NCI-H2196 (cell line): ENCODE measurements at regions not wholly inside any gene's neighbourhood (a gene's known extent, or its start where the extent isn't known, plus 50 kb on each side); places are given as distances from the start of the nearest gene placed in this dataset.
A peak's percentile ranks its signal among the peaks of the same experiment; 100 is the strongest.

Experiments used
- DNase-seq: peaks from one replicate; lab custom pipeline; 2025; ENCODE audit not compliant: unreplicated experiment; lab: John Stamatoyannopoulos, UW

DNA sequence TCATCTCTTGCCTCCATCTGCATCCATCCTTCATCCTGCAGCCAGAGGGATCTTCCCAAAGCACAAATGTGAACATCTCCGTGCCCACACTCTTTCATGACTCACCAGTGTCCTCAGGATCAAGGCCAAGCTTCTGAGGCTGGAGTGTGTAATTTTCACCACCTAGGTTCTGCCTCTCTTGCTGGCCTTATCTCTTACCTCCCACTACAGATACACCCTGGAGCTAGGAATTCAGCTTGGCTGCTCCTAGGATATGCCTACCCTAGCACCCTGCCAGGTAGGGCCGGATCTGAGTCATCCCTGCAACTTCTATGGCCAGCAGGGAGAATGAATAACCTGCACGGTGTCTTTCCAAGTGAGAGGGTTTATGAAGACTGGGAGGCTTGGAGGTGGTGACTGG, 208.7 kb upstream of the CSF3R start:
- DNase-seq = peak; percentile 10

DNA sequence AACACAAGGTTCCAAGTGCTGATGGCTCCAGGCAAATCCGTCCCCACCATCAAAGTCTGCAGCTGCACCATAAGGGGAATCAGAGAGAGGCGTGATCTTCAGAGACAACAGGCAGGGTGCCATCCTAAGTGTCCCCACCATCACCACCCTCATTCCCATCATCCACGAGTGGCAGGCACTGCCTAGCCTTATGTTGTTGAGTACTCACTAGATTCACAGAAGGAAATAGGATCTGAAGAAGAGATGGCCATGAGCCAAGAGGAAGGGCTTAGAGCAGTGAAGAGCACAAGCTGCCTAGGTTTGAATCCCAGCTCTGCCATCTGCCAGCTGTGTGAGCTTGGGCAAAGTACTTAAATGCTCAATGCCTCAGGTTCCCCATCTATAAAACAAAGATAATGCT, 207.3 kb upstream of the CSF3R start:
- peak; percentile 13 for DNase-seq

DNA sequence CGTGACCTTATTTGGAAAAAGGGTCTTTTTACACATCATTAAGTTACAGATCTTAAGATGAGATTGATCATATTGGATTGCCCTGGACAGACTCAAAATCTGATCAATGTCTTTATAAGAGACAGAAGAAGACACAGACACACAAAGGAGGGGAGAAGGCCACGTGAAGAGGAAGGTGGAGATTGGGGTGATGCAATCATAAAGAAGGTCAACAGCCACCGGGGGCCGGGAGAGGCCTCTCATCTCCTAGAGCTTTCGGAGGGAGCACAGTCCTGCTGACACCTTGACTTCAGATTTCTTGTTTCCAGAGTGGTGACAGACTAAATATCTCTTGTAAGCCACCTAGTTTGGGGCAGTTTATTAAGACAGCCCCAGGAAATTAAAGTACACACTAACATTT, 204.6 kb upstream of the CSF3R start:
- DNase-seq = no peak

DNA sequence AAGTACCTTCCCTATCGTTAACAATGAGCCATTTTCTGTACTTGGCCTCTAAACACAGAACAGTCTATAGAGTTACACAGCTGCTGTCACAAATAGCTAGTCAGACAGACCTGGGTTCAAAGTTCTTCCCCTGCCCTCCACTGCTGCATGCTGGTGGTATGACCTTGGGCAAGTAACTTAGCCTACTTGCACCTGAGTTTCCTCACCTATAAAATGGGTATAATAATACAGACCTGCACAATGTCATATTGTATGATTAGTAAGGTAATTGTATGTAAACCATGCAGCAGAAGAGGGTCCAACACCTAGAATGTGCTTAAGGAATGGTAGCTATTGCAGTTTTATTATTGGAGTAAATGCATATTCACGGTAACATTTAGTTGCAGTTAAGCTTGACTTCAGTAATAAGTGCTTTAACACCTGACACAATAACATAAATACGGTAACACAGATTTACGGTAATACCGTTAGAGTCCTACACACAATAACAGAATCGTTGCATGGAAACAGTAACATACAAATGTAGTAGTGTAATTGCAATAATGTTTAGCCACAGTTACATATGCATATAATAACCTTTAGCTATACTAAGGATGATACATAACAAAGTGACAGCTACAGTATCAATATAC, 193.3 kb upstream of the CSF3R start:
- no peak for DNase-seq

DNA sequence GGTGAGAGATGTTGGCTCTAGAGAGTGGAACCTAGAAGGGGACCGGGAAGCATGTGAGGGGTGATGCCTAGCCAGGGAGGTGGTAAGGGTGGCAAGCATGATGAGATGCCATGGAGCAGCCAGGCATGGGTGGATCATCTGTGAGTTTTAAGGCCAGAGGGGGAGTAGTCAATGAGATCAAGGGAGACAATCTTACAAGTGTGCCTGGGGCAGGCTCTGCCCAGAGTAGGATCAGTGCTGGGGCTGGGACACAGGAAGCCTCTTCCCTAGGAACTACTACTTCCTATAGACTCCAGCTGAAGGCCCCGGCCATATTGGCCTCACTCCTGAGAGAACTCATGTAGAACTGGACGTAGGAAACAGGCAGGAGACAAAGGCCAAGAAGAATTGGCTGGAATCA, 192.4 kb upstream of the CSF3R start:
- no peak for DNase-seq

DNA sequence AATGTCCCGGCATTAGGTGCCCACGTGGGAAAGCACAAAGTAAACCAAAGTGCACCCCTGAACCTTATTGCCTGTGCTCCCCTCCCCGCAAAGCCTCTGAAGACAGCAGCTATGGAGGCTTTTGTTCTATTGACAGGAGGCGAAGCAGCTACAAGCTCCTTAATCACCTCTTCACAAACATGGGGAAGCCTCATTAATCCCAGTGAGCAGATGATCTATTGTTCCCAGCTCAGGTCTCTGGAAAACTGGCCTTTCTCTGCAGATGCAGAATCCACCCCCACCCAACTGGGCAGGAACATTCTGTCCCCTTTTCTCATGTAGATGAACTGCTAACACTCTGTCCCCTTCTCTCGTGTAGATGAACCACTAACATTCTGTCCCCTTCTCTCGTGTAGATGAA, 190.5 kb upstream of the CSF3R start:
- no peak for DNase-seq

DNA sequence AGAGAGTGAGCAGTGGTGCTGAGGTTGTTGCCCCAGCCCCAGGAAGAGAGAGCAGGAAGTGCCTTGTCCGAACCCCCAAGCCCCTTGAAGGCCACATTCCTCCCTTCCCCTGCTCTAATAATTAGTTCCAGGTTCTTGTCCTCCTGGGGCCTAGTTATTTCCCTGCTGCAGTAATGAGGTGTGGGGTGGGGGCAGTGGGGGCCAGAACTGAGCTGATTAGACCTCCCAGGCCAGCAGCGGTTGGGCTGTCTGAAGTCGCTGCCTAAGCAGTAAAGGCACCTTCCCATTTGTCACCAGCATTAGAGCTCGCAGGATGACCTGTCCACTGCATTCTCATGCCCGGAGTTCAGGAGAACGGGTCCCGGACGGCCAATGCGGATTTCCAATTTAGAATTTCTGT, 186.5 kb upstream of the CSF3R start:
- no peak for DNase-seq

DNA sequence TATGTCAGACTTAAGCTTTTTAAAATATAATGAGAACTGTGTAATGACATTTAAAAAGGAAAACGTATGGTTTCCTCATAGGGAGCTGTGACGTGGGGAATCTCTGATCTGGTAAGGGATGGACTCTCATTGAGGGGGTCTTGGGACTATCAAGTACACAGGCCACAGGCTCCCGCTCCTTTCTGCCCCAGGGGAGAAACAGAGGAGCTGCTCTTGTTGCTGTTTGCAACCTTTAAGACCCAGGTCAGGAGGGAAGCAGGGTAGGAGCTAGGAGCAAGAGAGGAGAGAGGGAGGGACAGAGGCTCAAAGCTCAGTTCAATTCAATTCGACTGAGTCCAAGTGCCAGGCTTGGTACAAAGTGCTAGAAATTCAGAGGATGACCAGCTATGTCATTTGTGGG, 185.1 kb upstream of the CSF3R start:
- no peak for DNase-seq

DNA sequence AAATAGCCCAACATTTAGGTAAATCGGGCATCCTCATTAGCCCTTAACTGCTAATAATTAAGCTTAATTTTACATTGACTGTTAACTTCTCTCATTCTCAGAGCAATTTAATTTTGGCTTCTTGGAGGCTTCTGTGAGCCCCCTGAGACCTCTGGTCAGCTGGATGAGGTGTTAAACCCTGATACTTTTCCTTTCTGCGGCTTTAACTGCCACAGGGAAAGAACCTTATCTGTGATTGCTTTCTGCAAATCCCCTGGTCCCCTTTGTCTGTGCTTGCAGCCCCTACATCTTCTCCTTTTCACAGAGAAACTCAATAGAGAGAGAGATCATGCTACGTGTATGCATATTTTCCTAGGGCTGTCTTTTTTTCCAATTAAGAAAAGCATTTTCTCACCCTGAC, 184.5 kb upstream of the CSF3R start:
- no peak for DNase-seq

DNA sequence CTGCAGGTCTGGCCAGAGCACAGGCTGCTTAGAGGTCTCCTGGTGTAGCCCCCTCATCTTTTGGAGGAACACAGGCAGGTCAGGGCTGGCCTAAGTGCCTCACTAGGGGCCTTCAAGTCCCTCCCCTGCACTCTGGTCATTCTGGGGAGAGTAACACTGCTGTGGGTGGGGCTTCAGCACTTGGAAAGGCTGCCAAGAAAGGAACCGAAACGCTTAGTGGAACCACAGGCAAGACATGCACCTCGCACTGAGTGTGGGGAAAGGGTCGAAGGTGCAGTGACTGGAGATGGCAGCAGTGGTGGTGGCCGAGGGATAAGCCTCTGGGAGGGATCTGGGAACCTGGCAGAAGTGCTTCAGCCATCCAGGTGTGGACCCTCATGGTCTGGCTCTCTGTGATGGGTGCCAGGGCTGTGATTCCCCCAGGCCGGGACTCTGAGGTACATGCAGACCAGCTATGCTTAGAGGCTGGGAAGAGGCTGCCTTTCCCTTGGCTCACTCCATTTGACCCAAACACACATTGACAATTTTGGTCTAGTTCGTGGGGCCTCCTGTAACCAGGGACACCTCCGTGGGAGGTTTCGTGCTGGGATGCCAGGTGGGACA, 182.9 kb upstream of the CSF3R start:
- no peak for DNase-seq

DNA sequence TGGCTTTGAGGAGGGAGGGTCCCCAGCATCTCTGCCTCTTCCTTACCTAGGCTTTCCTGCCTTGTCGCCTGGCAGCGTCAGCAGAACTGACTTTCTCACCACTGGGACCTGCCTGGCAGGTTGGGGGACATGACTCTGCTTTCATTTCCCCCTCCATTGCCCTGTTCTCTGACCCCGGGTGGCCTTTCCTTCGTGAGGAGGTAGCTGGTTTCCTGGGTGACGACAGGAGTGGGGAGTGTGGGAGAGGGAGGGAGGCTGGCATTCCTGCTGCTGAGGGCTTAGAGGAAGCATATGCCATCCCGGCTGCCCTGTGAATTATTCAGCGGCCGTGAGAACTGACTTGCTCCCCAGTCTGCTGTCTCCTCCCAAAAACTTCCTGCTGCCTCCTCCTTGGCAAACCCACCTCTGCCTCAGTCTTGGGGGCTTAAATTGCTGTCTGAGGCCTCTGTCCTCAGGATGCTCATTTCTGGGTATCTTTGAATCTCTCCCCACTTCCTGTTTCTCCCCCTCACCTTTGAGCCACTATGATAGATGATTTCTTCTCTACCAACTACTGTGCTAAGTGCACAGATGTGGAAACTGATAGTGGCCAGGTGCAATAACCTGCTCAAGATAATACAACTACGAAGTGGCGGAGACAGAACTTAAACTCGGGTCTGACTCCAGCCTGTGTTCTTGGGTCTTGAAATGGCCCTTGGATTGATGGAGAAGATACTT, 182.0 kb upstream of the CSF3R start:
- DNase-seq = no peak

DNA sequence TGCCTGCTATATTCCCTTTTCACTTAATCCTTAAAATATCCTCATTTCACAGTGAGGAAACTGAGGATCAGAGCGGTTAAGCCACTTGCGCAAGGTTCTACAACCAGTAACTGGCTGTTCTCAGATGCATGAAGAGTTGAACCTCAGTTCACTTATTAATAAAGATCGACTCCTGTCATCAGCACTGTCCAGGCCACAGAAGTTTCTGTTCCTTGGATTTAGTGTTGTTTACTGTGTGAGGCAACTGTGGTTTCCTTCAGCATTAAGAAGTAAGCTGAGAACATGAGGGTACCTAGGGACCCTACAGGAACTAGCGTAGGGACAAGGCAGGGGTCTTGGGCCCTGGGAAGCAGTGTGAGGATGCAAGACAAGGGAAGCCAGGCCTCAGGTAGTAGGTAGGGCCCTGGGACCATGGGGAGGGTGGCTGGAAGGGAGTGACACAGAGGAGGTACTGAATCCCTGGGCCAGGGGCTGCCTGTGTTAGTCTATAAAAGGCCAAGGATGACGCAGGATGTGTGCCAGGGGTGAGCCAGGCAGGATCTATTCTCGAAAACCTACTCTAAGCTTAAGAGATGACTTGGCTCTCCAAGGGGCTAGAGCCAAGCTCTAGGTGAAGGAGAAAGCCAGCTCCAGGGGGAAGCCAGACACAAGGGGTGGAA, 181.2 kb upstream of the CSF3R start:
- no peak for DNase-seq

DNA sequence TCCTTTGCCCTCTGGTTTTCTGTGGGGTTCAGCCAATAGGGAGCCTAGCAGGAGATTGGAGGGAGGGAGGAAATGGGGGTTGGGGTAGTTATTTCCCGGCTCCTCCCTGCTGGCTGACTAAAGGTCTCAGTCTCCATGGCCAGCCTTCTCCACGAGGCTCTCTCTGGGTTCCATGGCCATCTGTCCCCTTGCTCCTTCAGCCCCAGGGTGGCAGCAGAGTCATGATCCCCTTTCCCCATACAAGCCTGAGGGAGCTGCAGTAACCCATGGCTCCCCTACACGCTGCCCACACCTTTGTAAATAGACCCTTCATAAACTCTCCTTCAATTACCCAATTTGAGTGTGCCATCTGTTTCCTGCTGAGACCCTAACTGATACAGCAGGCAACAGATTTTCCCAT, 176.1 kb upstream of the CSF3R start:
- no peak for DNase-seq

DNA sequence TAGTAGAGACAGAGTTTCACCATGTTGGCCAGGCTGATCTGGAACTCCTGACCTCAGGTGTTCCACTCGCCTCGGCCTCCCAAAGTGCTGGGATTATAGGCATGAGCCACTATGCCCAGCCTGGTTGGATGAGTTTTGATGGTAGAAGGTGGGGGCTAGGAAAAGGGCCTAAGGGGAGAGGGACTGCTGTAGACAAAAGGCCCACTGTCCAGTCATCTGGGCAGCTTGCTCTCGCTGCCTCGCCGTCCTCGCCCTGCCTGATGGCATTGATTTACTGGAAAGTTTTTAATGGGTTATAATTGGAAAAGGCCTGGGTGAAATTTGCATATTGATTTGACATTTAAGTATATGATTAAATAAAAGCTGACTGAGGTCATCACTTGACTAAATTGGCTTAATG, 175.1 kb upstream of the CSF3R start:
- DNase-seq = no peak

DNA sequence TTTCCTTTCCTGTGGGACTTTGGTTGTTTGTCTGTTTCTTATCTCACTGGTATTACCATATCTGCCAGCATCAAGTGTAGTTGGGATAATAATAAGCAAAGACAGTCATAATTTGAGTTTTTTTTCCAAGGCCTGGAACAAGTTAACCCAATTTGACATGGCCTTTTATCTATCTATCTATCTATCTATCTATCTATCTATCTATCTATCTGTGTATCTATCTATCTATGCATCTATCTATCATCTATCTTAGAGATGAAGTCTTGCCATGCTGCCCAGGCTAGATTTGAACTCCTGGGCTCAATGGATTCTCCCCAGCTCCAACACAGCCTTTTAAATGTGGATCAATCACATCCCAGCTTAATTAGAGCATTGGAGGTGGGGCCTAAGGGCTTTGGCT, 174.1 kb upstream of the CSF3R start:
- DNase-seq = no peak

DNA sequence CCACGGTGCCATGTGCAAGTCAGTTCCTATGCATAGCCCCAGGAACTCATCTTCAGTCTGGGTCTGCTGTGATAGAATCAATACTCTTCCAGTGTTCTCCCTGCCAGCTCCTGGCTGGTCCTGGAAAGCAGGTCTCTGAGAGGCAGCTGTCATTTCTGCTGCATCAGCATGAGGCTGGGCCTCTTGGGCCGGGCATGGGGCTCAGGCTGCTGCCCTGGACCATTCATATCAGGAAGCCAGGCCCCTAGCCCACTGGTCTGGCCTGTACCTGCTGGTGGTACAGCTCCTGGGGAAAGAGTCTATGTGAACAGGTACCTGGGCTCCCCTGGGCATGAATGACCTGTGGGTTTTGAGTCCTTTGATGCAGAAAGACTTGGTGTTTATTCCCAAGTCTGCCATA, 173.6 kb upstream of the CSF3R start:
- DNase-seq = no peak

DNA sequence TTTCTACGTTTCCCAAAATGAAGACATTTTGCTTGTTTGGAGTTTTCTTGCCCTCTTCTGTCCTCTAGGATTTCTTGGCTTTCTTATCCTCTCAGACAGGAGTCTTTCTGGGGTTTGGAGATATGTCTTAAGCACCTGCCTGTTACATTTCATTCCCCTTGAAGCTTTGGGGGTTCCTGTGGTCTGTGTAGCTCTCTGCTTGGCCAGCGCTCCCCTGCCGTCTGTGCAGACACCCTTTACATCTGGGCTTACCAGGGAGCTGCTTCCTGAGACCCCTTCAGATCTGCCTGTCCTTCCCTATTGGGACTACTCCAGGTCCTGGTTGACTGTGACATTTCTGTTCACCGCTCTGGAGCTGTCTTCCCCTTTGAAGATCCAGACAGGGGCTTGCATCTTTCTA, 171.9 kb upstream of the CSF3R start:
- DNase-seq = no peak

DNA sequence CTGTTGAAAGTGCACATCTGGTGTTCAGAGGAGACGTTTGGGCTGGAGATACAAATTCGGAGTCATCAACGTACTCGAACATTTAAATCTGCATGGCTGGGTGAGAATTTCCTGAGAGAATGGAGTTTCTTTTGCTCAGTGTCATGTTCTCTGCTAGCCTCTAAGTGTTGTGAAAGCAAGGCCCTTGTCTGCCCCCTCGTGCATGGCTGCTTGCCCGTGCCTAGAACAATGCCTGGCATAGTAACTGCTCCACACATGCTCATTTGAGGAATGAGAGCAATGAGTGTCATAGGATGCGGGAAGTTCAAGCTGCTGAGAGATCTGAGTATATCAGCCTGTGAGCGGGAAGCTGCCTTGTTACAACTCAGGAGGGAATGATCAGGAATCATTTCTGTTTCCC, 171.1 kb upstream of the CSF3R start:
- peak; percentile 7 for DNase-seq

DNA sequence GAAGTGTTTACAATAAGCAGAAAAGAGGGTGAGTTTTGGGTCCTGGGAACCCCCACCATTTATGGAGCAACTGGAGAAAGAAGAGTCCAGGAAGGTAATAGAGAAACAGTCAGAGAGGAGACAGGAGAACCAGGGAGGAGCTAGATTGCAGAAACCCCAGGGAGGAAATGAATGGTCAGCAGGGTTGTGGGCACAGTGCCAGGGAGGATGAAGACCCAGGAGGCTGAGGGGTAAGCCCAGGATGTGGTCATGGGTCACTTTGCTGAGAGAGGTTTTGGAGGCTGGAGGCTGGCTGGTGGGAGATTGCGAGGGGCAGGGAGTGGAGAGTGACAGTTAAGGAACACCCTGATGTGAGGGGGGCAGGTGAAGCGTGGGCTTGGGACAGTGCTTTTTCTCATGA, 169.9 kb upstream of the CSF3R start:
- no peak for DNase-seq

DNA sequence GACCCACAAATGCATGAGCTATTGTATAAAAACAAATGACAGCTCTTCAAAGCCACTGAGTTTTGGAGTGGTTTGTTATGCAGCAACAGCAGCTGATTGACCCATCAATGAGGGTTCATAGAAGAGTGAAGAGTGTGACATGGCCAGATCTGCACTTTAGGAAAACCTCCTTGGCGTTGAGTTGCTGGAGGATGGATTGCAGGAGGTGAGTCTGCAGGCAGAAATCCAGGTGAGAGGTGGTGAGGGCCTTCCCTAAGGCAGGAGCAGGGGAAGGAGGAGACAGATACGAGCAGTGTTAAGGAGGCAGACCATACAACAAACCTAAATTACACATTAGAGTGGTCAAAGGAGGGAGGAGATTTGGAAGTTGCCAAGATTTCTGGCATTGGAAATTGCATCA, 169.3 kb upstream of the CSF3R start:
- no peak for DNase-seq

DNA sequence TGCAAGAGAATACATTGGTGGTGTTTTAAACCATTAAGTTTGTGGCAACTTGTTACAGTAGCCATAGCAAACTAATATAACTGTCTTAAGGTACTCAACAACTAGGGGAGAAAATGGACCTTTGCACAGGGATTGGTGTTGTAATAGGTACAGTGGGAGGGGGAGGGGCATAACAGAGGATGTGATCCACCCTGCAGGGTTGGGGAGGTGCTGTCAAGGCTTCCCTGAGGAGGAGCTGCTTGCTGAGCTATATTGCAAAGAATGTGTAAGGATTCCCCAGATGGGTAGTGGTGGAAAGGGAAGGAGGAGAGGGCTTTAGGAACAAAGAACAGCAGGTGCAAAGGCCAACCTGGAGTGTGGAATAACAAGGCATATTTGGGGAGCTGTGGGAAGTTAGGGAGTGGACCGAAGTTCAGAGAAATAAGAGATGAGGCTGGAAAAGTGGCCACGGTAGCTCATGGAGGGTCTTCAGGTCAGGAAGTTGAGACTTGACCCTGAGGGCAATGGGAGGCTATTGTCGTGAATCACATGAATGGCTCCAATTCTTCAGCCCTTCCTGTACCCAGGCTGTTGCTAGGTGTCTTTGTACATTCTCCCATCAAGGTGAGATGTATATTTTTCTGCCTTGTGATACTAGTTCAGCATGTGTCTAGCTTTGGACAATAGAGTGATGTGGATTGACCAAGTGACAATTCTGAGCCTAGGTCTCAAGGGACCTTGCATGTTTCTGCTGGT, 168.6 kb upstream of the CSF3R start:
- DNase-seq = no peak
